Inflammatory macrophage treated with lipopolysaccharide for 1 hour (primary cell): ENCODE measurements at regions not wholly inside any gene's neighbourhood (a gene's known extent, or its start where the extent isn't known, plus 50 kb on each side); places are given as distances from the start of the nearest gene placed in this dataset.
A peak's percentile ranks its signal among the peaks of the same experiment; 100 is the strongest.

Experiments used
- DNase-seq, 2 donors: peaks; one replicate each; pipeline ENCODE4 v3.0.0-alpha.2; 2020 to 2022

GRCh38 chr4:145345401-145345800 lies 136.3 kb upstream of the SMAD1 start:
- DNase-seq: no peak

GRCh38 chr4:145341381-145341780 lies 140.3 kb upstream of the SMAD1 start:
- DNase-seq: no peak

GRCh38 chr4:145340071-145340675 lies 141.5 kb upstream of the SMAD1 start:
- DNase-seq: no peak

GRCh38 chr4:145339075-145339725 lies 142.5 kb upstream of the SMAD1 start:
- no peak for DNase-seq

- DNase-seq: no peak
Measured at GRCh38 chr4:145338568-145338967, 143.1 kb upstream of the SMAD1 start.

- DNase-seq: no peak
Measured at GRCh38 chr4:145337391-145337790, 144.3 kb upstream of the SMAD1 start.

- DNase-seq: no peak
Measured at GRCh38 chr4:145333786-145334185, 147.9 kb upstream of the SMAD1 start.

- DNase-seq: no peak
Measured at GRCh38 chr4:145326491-145326890, 146.1 kb upstream of the OTUD4 start.

GRCh38 chr4:145324161-145324560 lies 143.8 kb upstream of the OTUD4 start:
- DNase-seq: no peak

- DNase-seq: no peak
Measured at GRCh38 chr4:145320294-145320693, 139.9 kb upstream of the OTUD4 start.

- no peak for DNase-seq
Measured at GRCh38 chr4:145319751-145320150, 139.4 kb upstream of the OTUD4 start.

GRCh38 chr4:145316897-145317574 lies 136.6 kb upstream of the OTUD4 start:
- no peak for DNase-seq

GRCh38 chr4:145315811-145316225 lies 135.4 kb upstream of the OTUD4 start:
- no peak for DNase-seq

GRCh38 chr4:145308598-145308997 lies 128.2 kb upstream of the OTUD4 start:
- DNase-seq: peak; percentile 25 to 48

GRCh38 chr4:145307763-145308430 lies 127.5 kb upstream of the OTUD4 start:
- no peak for DNase-seq

GRCh38 chr4:145307120-145307519 lies 126.7 kb upstream of the OTUD4 start:
- DNase-seq: no peak

- no peak for DNase-seq
Measured at GRCh38 chr4:145302725-145303124, 122.3 kb upstream of the OTUD4 start.

- no peak for DNase-seq
Measured at GRCh38 chr4:145301386-145302080, 121.1 kb upstream of the OTUD4 start.

GRCh38 chr4:145299380-145300076 lies 119.1 kb upstream of the OTUD4 start:
- DNase-seq: peak; percentile 5 to 29

GRCh38 chr4:145298885-145299284 lies 118.5 kb upstream of the OTUD4 start:
- DNase-seq: no peak

- no peak for DNase-seq
Measured at GRCh38 chr4:145297556-145297955, 117.2 kb upstream of the OTUD4 start.

- DNase-seq: no peak
Measured at GRCh38 chr4:145295547-145295946, 115.2 kb upstream of the OTUD4 start.
